ENCODE measurements at regions not wholly inside any gene's neighbourhood (a gene's known extent, or its start where the extent isn't known, plus 50 kb on each side); places are given as distances from the start of the nearest gene placed in this dataset.

GRCh38 chr3:166114448-166114847 lies 277.2 kb upstream of the BCHE start:
- H3K9me1 ChIP-seq (ENCODE audit: insufficient read depth, low read length): no peaks in the 10 kb centered on the region
- no peak overlapping the region for H3K14ac ChIP-seq (replicated peaks; ENCODE audit: low read depth, low read length)
- no peak overlapping the region for H2BK15ac ChIP-seq (ENCODE audit: low read depth, low read length)
- H4K5ac ChIP-seq (ENCODE audit: low read depth, low read length): no peak overlapping the region
- no peaks in the 10 kb centered on the region for H3K27me3 ChIP-seq (ENCODE audit: control insufficient read depth, insufficient read depth, low read length)
- no peak overlapping the region for H3K56ac ChIP-seq (ENCODE audit: extremely low read depth, insufficient read depth, low read length)
- H3K18ac ChIP-seq (ENCODE audit: low read depth, low read length): no peak overlapping the region
- in situ Hi-C loops (cut with MboI; ENCODE audit: low sequenced_read_pairs): no loop called here
- TF ChIP-seq USF2 (IDR thresholded peaks at IDR 0.05; ENCODE audit: low read depth, low read length) (no peak), SMC3 (IDR thresholded peaks at IDR 0.05; ENCODE audit: low read depth, low read length) (no peak), MXI1 (IDR thresholded peaks at IDR 0.05; ENCODE audit: borderline replicate concordance, low read depth, low read length) (no peak), CEBPB (IDR thresholded peaks at IDR 0.05; ENCODE audit: low read depth, low read length) (no peak), MAZ (IDR thresholded peaks at IDR 0.05; ENCODE audit: borderline replicate concordance, low read depth, low read length) (no peak), CHD1 (IDR thresholded peaks at IDR 0.05; ENCODE audit: low read depth, low read length) (no peak), CTCF (conservative IDR thresholded peaks at IDR 0.05; ENCODE audit: low read depth, low read length) (no peak), FOS (IDR thresholded peaks at IDR 0.05; ENCODE audit: low read depth, low read length) (no peak), NFE2L2 (IDR thresholded peaks at IDR 0.05; ENCODE audit: low read depth, low read length) (no peak), ELK1 (IDR thresholded peaks at IDR 0.05; ENCODE audit: borderline replicate concordance, low read depth, low read length) (no peak), POLR2A (IDR thresholded peaks at IDR 0.05; ENCODE audit: low read depth, low read length) (no peak), RCOR1 (IDR thresholded peaks at IDR 0.05; ENCODE audit: insufficient replicate concordance, low read length) (no peak)
- POLR2A ChIA-PET (ENCODE audit: unreplicated experiment): no interaction called here
- H4K20me1 ChIP-seq (ENCODE audit: insufficient read depth, low read length): no peaks in the 10 kb centered on the region
- H2BK120ac ChIP-seq (ENCODE audit: low read depth, low read length): no peak overlapping the region
- H3K23ac ChIP-seq (ENCODE audit: low read depth, low read length): no peak overlapping the region
- no peak overlapping the region for H3K4me3 ChIP-seq (ENCODE audit: insufficient read depth, low read depth, low read length)
- H2AK9ac ChIP-seq (replicated peaks; ENCODE audit: low read depth, low read length, poor library complexity): no peak overlapping the region
- H3K4me1 ChIP-seq (ENCODE audit: control insufficient read depth, insufficient read depth, low read length): no peaks in the 10 kb centered on the region
- no peak overlapping the region for H3K4ac ChIP-seq (ENCODE audit: low read depth, low read length)
- H3K79me1 ChIP-seq (ENCODE audit: low read depth in 1 of 2, low read length in 2 of 2): no peaks in the 10 kb centered on the region
- no TSS peak for BruUV-seq (replicated peaks)
- H4K91ac ChIP-seq (ENCODE audit: insufficient read depth, low read depth, low read length): no peak overlapping the region
- H4K8ac ChIP-seq (ENCODE audit: low read depth in 2 of 2, low read length in 2 of 2): no peak overlapping the region
- H3K4me2 ChIP-seq (ENCODE audit: low read depth, low read length): no peak overlapping the region
- ATAC-seq (ENCODE audit: low read depth) (no peak), DNase-seq (no peak)
- H3K27ac ChIP-seq (ENCODE audit: insufficient read depth, low read length): no peak overlapping the region
- no peaks in the 10 kb centered on the region for H3K36me3 ChIP-seq (ENCODE audit: control insufficient read depth, insufficient read depth, low read length)
- no peak overlapping the region for H2BK5ac ChIP-seq (ENCODE audit: low read depth, low read length, poor library complexity, severe bottlenecking)
- H3K9me3 ChIP-seq (ENCODE audit: control insufficient read depth, insufficient read depth, low read length): peaks cover 2% of the 10 kb centered on the region; the same call in 1 of the 2 replicates
- no peak overlapping the region for H2BK20ac ChIP-seq (ENCODE audit: low read depth, low read length)
- H3K9ac ChIP-seq (ENCODE audit: low read depth, low read length): no peak overlapping the region
- no peak overlapping the region for H2AFZ ChIP-seq (replicated peaks; ENCODE audit: low read length, poor library complexity)
- no peak overlapping the region for H2AK5ac ChIP-seq (ENCODE audit: low read depth, low read length)
- dilution Hi-C loops (cut with HindIII; ENCODE audit: low sequenced_read_pairs, unreplicated experiment): no loop called here
- CTCF ChIA-PET: no interaction called here
- intact Hi-C loops (cut with micrococcal nuclease): no loop called here

Measured in IMR-90 (cell line).